Lung (tissue), 11 donors: ENCODE measurements at regions not wholly inside any gene's neighbourhood (a gene's known extent, or its start where the extent isn't known, plus 50 kb on each side); places are given as distances from the start of the nearest gene placed in this dataset.

ENCODE experiments used
- ATAC-seq: fragments of 200-7000 bp; cut with Tn5 transposase; one replicate; pipeline ENCODE4 v1.9.1; 2020; ENCODE audit warnings: moderate number of reproducible peaks; ENCODE audit not compliant: insufficient read depth, low FRiP score
- DNase-seq, 3 donors: peaks; one replicate each; pipeline ENCODE4 v3.0.0-alpha.2; 2013 to 2017
- H3K27ac ChIP-seq, 2 donors: one replicate each; pipeline ENCODE4 v1.5.1; 2013; ENCODE audit warnings: mild to moderate bottlenecking in 2 of 2, moderate library complexity in 2 of 2, control low read depth in 1 of 2, inconsistent platforms in 1 of 2, low read depth in 1 of 2, low read length in 1 of 2
- H3K27me3 ChIP-seq, 3 donors: one replicate each; pipeline ENCODE4 v1.5.1; 2013; ENCODE audit warnings: low read length in 2 of 3; ENCODE audit not compliant: control insufficient read depth in 3 of 3, insufficient read depth in 3 of 3
- H3K36me3 ChIP-seq, 4 donors: one replicate each; pipeline ENCODE4 v1.5.1; 2013; ENCODE audit warnings: low read length in 4 of 4, mild to moderate bottlenecking in 1 of 4, moderate library complexity in 1 of 4; ENCODE audit not compliant: control insufficient read depth in 4 of 4, insufficient read depth in 4 of 4
- H3K4me1 ChIP-seq, 5 donors: one replicate each; pipeline ENCODE4 v1.5.1; 2013; ENCODE audit warnings: low read length in 5 of 5, mild to moderate bottlenecking in 2 of 5, moderate library complexity in 1 of 5; ENCODE audit not compliant: control insufficient read depth in 5 of 5, insufficient read depth in 5 of 5
- H3K4me3 ChIP-seq: one replicate; pipeline ENCODE4 v1.5.1; 2013; ENCODE audit warnings: mild to moderate bottlenecking, control low read depth, moderate library complexity
- H3K9ac ChIP-seq, 2 donors: one replicate each; pipeline ENCODE4 v1.5.1; 2013; ENCODE audit warnings: low read length in 2 of 2, control low read depth in 1 of 2; ENCODE audit not compliant: insufficient read depth in 1 of 2
- H3K9me3 ChIP-seq, 4 donors: one replicate each; pipeline ENCODE4 v1.5.1; 2013; ENCODE audit warnings: low read length in 3 of 4, mild to moderate bottlenecking in 1 of 4, moderate library complexity in 1 of 4; ENCODE audit not compliant: control insufficient read depth in 4 of 4, insufficient read depth in 3 of 4
- WGBS, 2 donors: extraction: QIAGEN DNeasy Blood & Tissue Kit; methylation state at CpG; one replicate each; pipeline ENCODE4 v1.1.7; 2013; 5-methylcytosine and 5-hydroxymethylcytosine counted together
- TF ChIP-seq, protein P1 (sequence below): IDR thresholded peaks from 2 replicates; pipeline ENCODE4 v1.5.1; 2012; ENCODE audit warnings: mild to moderate bottlenecking; ENCODE audit errors: control extremely low read depth, extremely low read depth
- donor health status: control.
- donor health status: control.
- donor health status: Bipolar disorder and iron deficiency.
- donor health status: healthy.
- donor health status: DM: yes; HTN: yes; CAD: no.

DNA sequence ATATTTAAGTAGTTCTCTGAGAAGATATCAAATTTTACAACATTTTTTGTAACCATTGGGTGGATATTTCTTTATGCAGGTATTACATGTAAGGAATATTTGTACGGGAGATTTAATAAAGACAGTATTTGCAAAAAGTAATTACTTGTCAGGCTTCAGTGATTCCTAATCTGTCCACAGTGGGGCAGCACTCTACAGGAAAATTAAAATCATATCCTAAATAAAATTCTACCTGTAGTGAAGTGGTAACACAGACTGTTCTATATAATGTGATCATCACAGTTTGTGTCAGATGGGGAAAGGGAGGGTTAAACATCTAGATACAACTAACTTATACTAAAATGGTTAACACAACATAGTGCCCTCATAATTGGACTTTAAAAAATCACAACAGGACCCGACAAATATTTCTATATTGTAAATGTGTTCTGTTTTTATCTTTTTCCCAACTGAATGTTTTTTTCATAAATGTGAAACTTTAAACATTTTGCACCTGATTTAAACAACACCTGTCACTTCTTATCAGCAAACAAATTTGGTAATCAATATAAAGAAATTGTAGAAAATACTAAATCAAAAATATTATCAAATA, 145.6 kb upstream of the MANEA start:
- WGBS, 2 donors: 50 to 53% methylated on average over 2 of the region's 2 CpGs
- DNase-seq: peak; percentile 35 to 58 (median 43)
- ATAC-seq: peak; percentile 62

DNA sequence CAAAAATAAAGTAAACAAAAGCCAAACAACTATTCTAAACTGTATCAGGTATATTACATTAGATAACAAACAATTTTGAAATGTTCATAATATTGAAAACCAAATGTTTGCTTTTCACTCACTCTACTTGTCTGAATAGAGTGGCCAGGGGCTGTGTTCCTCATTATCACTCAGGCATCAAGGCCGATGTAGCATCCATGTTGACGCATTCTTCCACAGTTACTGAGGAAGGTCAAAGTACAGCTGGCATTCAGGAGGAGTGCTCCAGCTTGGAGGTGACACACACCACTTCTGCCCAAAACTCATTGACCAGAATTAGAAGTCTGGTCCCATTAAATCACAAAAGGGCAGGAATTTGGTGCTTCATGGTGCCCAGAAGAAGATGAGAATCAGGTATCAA, 137.6 kb upstream of the MANEA start:
- Histone ChIP-seq H3K27ac (no peak overlapping the region), H3K36me3 (no peaks in the 10 kb centered on the region), H3K4me3 (no peak overlapping the region), H3K9ac (no peak overlapping the region), H3K9me3 (no peaks in the 10 kb centered on the region), H3K27me3 (no peaks in the 10 kb centered on the region), H3K4me1 (no peaks in the 10 kb centered on the region)
- WGBS, 2 donors: 86 to 93% methylated on average over 2 of the region's 2 CpGs
- TF ChIP-seq, protein P1, sequence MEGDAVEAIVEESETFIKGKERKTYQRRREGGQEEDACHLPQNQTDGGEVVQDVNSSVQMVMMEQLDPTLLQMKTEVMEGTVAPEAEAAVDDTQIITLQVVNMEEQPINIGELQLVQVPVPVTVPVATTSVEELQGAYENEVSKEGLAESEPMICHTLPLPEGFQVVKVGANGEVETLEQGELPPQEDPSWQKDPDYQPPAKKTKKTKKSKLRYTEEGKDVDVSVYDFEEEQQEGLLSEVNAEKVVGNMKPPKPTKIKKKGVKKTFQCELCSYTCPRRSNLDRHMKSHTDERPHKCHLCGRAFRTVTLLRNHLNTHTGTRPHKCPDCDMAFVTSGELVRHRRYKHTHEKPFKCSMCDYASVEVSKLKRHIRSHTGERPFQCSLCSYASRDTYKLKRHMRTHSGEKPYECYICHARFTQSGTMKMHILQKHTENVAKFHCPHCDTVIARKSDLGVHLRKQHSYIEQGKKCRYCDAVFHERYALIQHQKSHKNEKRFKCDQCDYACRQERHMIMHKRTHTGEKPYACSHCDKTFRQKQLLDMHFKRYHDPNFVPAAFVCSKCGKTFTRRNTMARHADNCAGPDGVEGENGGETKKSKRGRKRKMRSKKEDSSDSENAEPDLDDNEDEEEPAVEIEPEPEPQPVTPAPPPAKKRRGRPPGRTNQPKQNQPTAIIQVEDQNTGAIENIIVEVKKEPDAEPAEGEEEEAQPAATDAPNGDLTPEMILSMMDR: no peak
- DNase-seq (no peak), ATAC-seq (no peak)

More for the DNA sequence above, 145.6 kb upstream of the MANEA start:
- Histone ChIP-seq H3K27ac (no peak overlapping the region), H3K9me3 (no peaks in the 10 kb centered on the region), H3K36me3 (no peaks in the 10 kb centered on the region), H3K4me3 (no peak overlapping the region), H3K27me3 (no peaks in the 10 kb centered on the region), H3K4me1 (no peaks in the 10 kb centered on the region), H3K9ac (no peak overlapping the region)
- TF ChIP-seq, protein P1: peak; percentile 6

- Histone ChIP-seq H3K36me3 (no peaks in the 10 kb centered on the region), H3K4me3 (no peak overlapping the region), H3K9me3 (no peaks in the 10 kb centered on the region), H3K4me1 (no peaks in the 10 kb centered on the region), H3K27me3 (no peaks in the 10 kb centered on the region), H3K9ac (no peak overlapping the region), H3K27ac (no peak overlapping the region)
- TF ChIP-seq, protein P1: no peak
- ATAC-seq: no peak
- WGBS, 2 donors: 80 to 82% methylated on average over 4 of the region's 4 CpGs
- DNase-seq: no peak
Measured at GRCh38 chr6:95448208-95448607, 129.1 kb upstream of the MANEA start.

DNA sequence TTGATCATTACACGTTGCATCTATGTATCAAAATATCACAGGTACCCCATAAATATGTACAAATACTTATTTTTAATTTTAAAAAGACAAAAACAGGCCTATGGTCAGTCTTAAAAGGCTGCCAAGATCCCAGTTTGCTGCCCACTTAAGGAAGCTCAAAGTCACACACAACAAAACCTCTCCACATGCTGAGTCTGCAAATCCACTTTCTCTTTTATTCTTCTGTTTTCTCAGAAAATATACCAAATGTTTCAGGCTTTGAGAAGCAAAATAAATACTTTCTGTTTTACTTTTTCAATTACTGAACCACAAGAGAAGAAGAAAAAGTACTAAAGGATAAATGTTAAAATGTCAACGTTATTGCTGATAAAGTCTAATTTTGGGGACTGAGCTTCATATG, 107.8 kb upstream of the MANEA start:
- H3K9me3 ChIP-seq: no peaks in the 10 kb centered on the region
- 74 to 82% methylated on average over 2 of the region's 2 CpGs for WGBS, 2 donors
- no peaks in the 10 kb centered on the region for H3K4me1 ChIP-seq
- no peaks in the 10 kb centered on the region for H3K36me3 ChIP-seq
- no peak for DNase-seq
- no peak for ATAC-seq
- no peak overlapping the region for H3K27ac ChIP-seq
- H3K4me3 ChIP-seq: no peak overlapping the region
- TF ChIP-seq, protein P1: no peak
- no peak overlapping the region for H3K9ac ChIP-seq
- no peaks in the 10 kb centered on the region for H3K27me3 ChIP-seq
